EL (cell line): ENCODE measurements at regions not wholly inside any gene's neighbourhood (a gene's known extent, or its start where the extent isn't known, plus 50 kb on each side); places are given as distances from the start of the nearest gene placed in this dataset.
A peak's percentile ranks its signal among the peaks of the same experiment; 100 is the strongest.

ENCODE experiments used
- DNase-seq: peaks from one replicate; pipeline ENCODE4 v3.0.0-alpha.2; 2016

- no peak for DNase-seq
Observed at GRCh38 chr2:120940726-120941256, 205.1 kb downstream of the GLI2 start.

DNA sequence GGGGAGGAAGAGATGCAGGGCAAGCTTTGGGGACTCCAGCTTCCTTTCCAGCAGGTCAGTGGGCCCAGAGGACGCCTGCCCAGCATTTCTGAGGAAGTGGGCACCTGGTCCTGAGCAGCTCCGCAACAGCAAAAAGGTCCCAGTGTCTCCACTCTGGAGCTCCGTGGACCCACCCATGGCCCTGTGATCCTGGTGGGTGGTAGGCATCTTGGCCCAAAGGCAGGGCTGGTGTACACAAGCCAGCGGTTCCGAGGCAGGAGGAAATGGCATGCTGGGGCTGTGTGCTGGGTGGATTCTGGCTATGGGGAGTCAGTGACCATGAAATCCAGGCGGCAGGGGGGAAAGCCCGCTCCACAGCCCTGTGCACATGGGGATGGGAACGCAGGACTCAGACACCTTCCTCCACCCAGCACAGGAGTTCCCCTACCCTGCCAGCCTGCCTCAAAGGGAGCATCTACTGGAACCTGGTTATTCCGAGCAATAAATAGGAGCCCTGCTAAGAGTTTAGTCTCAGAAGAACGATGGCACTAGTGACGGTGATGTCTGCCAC is 206.0 kb downstream of the GLI2 start:
- DNase-seq, result no peak

DNA sequence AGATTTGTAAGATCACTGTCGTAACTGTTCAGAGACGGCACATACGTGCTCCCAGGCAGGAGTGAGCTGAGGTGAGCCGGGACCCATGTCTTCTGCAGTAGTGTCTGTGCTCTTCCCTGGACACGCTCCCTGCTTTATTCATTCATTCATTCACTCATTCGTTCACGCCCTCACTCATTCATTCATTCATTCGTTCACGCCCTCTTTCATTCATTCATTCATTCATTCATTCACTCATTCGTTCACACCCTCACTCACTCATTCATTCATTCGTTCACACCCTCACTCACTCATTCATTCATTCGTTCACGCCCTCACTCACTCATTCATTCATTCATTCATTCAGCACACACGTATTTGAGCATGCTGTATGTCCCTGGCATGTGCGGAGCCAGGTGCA is 207.0 kb downstream of the GLI2 start:
- no peak for DNase-seq

DNA sequence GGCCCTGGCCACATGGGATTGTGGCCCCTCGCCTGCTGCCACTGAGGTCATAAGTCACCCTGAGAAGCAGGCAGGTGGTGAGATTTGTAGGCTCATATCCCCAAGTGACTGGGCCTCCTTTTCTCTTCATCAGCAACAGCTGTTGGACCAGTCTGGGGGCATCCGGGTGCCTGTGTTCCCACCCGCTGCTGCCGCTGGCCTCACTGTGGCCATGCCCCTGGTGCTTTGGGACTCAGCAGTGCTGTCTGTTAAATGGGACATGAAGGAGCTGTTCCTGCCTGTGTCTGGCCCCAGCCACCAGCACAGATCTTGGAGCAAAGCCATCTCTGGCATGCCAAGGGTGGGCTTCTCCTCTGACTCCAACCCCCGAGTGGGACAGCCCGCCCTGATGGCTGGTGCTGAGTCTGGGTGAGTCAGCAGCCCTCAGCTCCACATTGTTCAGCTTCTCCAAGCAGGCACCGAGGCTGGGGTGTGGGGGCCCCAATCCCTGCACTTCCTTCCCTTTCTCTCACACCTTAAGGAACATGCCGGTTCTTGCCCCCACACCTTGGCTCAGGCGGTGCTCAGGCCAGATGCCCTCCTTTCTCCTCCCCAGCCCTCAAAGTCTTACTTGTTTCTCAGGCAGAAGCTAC is 207.9 kb downstream of the GLI2 start:
- no peak for DNase-seq

- no peak for DNase-seq
Observed at GRCh38 chr2:120944575-120944974, 208.9 kb downstream of the GLI2 start.

GRCh38 chr2:120945091-120945490 is 209.4 kb downstream of the GLI2 start:
- no peak for DNase-seq

GRCh38 chr2:120945832-120946499 is 210.3 kb downstream of the GLI2 start:
- DNase-seq, result no peak

GRCh38 chr2:120947327-120947726 is 211.7 kb downstream of the GLI2 start:
- no peak for DNase-seq

GRCh38 chr2:120947982-120948661 is 212.5 kb downstream of the GLI2 start:
- no peak for DNase-seq

GRCh38 chr2:120948662-120949011 is 213.0 kb downstream of the GLI2 start:
- no peak for DNase-seq

DNA sequence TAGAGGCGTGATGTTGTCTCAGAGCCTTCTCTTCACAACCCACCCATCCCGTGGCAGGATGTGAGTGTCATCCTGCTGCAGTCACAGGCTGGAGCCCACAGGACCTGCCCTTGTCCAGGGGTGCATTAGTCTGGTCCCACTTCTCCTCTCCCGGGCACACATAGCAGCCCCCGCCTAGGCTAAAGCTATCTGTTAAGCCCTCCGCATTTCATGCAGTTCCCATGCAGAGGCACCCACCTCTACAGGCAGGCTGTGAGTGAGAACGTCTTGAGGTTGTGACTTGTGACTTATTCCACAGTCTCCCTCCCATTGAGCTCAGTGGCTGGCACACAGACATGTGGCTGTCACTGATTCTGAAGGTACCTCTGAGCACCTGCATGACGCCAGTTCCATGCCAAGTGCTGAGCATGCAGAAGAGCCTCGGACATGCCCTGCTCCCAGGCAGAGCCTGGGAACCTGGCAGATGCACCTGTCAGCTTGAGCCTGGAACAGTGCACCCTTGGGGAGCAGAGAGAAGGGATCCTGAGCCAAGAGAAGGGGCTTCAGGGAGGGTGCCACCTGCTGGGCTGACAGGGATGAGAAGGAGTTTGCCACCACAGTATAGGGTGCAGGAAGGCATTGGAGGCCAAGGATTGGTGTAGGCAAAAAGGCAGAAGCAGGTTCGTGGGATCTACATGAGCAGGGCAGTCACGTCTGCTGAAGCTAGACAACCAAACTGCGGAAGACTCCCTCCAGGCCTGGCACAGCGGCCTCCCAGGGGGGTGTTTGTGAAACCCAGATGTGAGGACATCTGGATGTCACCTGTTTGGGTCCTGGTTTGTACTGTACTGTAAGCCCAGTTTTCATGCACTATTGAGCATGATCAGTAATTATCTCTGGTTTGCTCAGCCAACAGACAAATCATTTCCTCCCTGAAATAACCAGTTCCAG is 213.6 kb downstream of the GLI2 start:
- DNase-seq, result no peak

DNA sequence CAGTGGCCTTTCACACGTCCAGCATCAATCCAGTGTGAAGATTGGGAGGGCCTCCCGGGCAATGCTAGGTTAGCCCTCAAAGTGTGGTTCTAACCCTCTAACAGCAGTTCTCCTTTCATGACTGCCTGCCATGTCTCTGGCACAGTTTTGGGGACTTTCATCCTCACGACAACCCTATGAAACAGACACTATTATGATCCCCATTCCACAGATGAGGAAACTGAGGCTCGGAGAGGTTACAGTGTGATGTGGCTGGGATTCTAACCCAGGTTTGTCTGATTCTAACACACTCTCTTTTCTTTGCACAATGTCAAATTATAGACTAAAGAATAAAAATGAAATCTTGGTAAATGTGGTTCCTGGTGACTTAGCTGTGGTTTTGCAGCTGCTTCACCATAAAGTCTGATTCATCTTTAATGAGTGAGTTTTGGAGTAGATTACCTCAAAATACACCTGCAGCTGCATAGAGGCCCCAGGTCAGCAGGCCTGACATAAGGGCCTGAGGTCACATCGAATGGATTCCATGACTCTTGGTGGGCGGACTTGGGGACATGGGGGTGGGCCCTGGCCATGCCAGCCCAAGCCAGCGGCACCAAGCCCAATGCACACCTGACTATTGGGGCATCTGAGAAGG is 214.4 kb downstream of the GLI2 start:
- DNase-seq, result no peak

DNA sequence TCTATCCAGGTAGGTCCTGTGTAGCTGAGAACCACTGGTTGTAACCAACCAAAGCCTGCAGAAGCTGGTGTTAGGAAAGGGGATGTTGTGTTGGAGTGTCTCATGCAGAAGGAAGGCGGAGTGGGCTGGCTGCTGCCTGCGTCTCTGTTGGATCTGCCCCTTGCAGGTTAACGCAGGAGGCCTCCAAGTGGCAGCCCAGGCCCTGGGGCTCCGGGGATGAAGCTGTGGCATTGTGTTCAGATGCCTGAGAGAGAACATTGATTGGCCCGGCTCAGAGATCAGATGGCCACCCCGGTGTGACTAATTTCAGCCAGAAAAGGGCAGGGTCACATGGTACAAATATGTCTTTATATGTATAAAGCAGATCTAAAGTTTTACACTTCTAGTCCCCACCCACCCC is 216.0 kb downstream of the GLI2 start:
- DNase-seq, result no peak

- DNase-seq, result peak; percentile 92
Observed at GRCh38 chr2:120952318-120952717, 216.7 kb downstream of the GLI2 start.

- no peak for DNase-seq
Observed at GRCh38 chr2:120953066-120953756, 217.5 kb downstream of the GLI2 start.

GRCh38 chr2:120953843-120954584 is 218.3 kb downstream of the GLI2 start:
- DNase-seq, result no peak

- no peak for DNase-seq
Observed at GRCh38 chr2:120954939-120955338, 219.3 kb downstream of the GLI2 start.

DNA sequence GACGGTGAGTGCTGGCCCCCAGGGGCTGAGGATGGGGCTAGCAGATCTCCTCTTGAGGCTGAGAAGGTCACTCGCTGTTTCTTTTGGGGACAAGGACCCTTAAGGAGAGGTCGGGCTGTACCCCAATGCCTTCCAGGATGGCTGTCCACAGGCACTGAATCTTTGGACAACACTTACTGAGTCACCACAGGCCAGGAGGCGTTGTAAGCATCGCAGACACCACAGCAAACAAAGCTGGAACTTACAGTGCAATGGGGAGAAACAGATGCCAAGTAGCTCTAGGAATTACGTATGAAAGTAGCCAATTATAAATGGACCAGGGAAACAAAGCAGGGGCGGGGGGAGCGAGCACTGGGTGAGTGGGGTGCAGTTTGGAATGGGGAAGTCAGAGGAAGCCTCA is 219.8 kb downstream of the GLI2 start:
- no peak for DNase-seq

GRCh38 chr2:120956486-120957156 is 221.0 kb downstream of the GLI2 start:
- no peak for DNase-seq

DNA sequence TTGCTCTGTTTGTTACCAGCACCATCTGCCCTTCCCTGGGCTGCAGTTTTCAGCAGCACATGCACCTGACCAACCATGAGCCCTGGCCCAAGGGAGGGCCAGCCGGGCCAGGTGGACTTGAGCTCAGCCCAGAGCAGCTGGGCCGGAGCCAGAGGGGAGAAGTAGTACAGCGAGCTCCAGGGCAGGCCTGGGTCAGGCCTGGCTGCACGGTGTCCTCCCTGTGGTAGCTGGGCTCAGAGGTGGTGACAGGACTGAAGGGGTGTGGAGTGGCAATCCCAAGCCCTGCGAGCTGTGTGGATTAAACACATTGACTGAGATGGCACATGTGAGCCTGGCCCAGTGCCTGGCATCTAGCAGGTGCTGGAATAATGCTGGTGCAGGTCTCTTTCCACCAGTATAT is 222.2 kb downstream of the GLI2 start:
- DNase-seq, result no peak
